ENCODE measurements at regions not wholly inside any gene's neighbourhood (a gene's known extent, or its start where the extent isn't known, plus 50 kb on each side); places are given as distances from the start of the nearest gene placed in this dataset.

DNA sequence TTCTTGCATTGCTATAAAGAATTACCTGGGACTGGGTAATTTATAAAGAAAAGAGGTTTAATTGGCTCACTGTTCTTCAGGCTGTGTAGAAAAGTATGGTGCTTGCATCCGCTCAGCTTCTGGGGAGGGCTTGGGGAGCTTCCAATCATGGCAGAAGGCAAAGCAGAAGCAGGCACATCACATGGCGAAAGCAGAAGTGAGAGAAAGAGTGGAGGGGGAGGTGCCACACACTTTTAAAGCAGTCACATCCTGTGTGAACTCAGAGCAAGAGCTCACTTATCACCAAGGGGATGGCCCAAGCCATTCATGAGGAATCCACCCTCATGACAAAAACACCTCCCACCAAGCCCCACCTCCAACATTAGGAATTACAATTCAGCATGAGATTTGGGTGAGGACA lies 303.5 kb downstream of the OTUD1 start:
- ChIA-PET CTCF (interaction anchor here (0.7 kb wide), 1 partner anchor 235 kb away, joined by 3 read pairs; no protein-coding TSS in a partner anchor), POLR2A (no interaction called here)
- Histone ChIP-seq H3K27ac (ENCODE audit: extremely low read depth, low read depth, low read length) (no peak overlapping the region), H3K9me3 (ENCODE audit: control insufficient read depth, insufficient read depth, low read depth, low read length) (no peaks in the 10 kb centered on the region), H3K36me3 (ENCODE audit: control insufficient read depth in 2 of 2, insufficient read depth in 1 of 2, low read length in 2 of 2) (no peaks in the 10 kb centered on the region), H3K4me3 (ENCODE audit: low read depth, low read length) (no peak overlapping the region), H3K4me1 (ENCODE audit: control insufficient read depth, insufficient read depth, low read length) (no peaks in the 10 kb centered on the region)
- TF ChIP-seq ZNF266 (tag by site-specific recombination; IDR thresholded peaks at IDR 0.05; ENCODE audit: low read depth) (no peak), ZNF239 (tag by site-specific recombination; IDR thresholded peaks at IDR 0.05) (no peak), PRDM6 (tag by site-specific recombination; IDR thresholded peaks at IDR 0.05) (no peak), ZNF302 (tag by site-specific recombination; IDR thresholded peaks at IDR 0.05; ENCODE audit: low read depth) (no peak), ZNF707 (tag by site-specific recombination; IDR thresholded peaks at IDR 0.05) (no peak), ZNF660 (tag by site-specific recombination; IDR thresholded peaks at IDR 0.05) (no peak), REPIN1 (tag by site-specific recombination; IDR thresholded peaks at IDR 0.05; ENCODE audit: low read depth) (no peak), ZNF324 (tag by site-specific recombination; IDR thresholded peaks at IDR 0.05) (no peak), ZNF366 (tag by site-specific recombination; conservative IDR thresholded peaks at IDR 0.05) (no peak), MYNN (tag by site-specific recombination; IDR thresholded peaks at IDR 0.05; ENCODE audit: borderline replicate concordance) (no peak), HOXD13 (CRISPR knock-in tag; IDR thresholded peaks at IDR 0.05; ENCODE audit: borderline replicate concordance) (no peak), SP3 (tag by site-specific recombination; IDR thresholded peaks at IDR 0.05) (no peak), ZNF335 (tag by site-specific recombination; conservative IDR thresholded peaks at IDR 0.05) (no peak), PBX3 (CRISPR knock-in tag; IDR thresholded peaks at IDR 0.05) (no peak), RBAK (tag by site-specific recombination; IDR thresholded peaks at IDR 0.05) (no peak), ZSCAN30 (tag by site-specific recombination; IDR thresholded peaks at IDR 0.05) (no peak), BCL11B (tag by site-specific recombination; IDR thresholded peaks at IDR 0.05; ENCODE audit: low read depth) (no peak)
- TF ChIP-seq, protein P1, sequence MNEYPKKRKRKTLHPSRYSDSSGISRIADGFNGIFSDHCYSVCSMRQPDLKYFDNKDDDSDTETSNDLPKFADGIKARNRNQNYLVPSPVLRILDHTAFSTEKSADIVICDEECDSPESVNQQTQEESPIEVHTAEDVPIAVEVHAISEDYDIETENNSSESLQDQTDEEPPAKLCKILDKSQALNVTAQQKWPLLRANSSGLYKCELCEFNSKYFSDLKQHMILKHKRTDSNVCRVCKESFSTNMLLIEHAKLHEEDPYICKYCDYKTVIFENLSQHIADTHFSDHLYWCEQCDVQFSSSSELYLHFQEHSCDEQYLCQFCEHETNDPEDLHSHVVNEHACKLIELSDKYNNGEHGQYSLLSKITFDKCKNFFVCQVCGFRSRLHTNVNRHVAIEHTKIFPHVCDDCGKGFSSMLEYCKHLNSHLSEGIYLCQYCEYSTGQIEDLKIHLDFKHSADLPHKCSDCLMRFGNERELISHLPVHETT (tag by site-specific recombination; IDR thresholded peaks at IDR 0.05), result no peak

DNA sequence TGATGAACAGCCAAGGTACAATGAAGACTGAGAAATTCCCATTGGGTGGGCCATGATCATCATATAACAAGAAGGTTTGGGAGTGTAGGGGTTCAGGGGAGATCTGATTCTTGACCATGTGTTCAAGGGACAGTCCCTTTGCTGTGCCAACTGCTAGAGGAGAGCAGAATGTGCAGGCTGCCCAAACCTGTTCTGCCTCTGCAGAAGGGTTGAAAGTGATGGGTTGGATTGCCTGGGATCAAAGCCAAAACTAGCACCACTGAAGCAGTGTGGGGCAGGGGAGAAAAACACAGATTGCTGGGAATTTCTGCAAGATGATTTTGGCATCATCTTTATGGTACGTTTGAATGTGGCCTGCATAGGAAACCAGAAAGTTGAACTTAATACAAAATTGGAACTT lies 303.9 kb downstream of the OTUD1 start:
- no peak overlapping the region for H3K4me3 ChIP-seq (ENCODE audit: low read depth, low read length)
- ChIA-PET POLR2A (no interaction called here), CTCF (interaction anchor here (0.7 kb wide), 1 partner anchor 234 kb away, joined by 3 read pairs; no protein-coding TSS in a partner anchor)
- TF ChIP-seq GLI2 (tag by site-specific recombination; IDR thresholded peaks at IDR 0.05; ENCODE audit: borderline replicate concordance, low read depth), result no peak
- TF ChIP-seq SCRT1 (tag by site-specific recombination; IDR thresholded peaks at IDR 0.05; ENCODE audit: borderline replicate concordance), result no peak
- TF ChIP-seq, protein P2, sequence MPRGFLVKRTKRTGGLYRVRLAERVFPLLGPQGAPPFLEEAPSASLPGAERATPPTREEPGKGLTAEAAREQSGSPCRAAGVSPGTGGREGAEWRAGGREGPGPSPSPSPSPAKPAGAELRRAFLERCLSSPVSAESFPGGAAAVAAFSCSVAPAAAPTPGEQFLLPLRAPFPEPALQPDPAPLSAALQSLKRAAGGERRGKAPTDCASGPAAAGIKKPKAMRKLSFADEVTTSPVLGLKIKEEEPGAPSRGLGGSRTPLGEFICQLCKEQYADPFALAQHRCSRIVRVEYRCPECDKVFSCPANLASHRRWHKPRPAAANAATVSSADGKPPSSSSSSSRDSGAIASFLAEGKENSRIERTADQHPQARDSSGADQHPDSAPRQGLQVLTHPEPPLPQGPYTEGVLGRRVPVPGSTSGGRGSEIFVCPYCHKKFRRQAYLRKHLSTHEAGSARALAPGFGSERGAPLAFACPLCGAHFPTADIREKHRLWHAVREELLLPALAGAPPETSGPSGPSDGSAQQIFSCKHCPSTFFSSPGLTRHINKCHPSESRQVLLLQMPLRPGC (tag by site-specific recombination; IDR thresholded peaks at IDR 0.05), result no peak
- TF ChIP-seq, protein P3, sequence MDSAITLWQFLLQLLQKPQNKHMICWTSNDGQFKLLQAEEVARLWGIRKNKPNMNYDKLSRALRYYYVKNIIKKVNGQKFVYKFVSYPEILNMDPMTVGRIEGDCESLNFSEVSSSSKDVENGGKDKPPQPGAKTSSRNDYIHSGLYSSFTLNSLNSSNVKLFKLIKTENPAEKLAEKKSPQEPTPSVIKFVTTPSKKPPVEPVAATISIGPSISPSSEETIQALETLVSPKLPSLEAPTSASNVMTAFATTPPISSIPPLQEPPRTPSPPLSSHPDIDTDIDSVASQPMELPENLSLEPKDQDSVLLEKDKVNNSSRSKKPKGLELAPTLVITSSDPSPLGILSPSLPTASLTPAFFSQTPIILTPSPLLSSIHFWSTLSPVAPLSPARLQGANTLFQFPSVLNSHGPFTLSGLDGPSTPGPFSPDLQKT (IDR thresholded peaks at IDR 0.05; ENCODE audit: borderline replicate concordance, low read depth, low read length), result no peak
- TF ChIP-seq HOXC10 (CRISPR knock-in tag; IDR thresholded peaks at IDR 0.05), result no peak
- no peak for TF ChIP-seq ZNF548 (tag by site-specific recombination; IDR thresholded peaks at IDR 0.05)
- no peak for TF ChIP-seq ZNF544 (tag by site-specific recombination; IDR thresholded peaks at IDR 0.05)
- no peak for TF ChIP-seq OSR2 (tag by site-specific recombination; IDR thresholded peaks at IDR 0.05)
- no peak for TF ChIP-seq ZNF146 (tag by site-specific recombination; IDR thresholded peaks at IDR 0.05)
- no peak for TF ChIP-seq YY1 (tag by site-specific recombination; IDR thresholded peaks at IDR 0.05)
- TF ChIP-seq, protein P1 (tag by site-specific recombination; IDR thresholded peaks at IDR 0.05), result no peak
- no peak for TF ChIP-seq ZNF423 (tag by site-specific recombination; IDR thresholded peaks at IDR 0.05)
- no peak for TF ChIP-seq MEIS1 (CRISPR knock-in tag; IDR thresholded peaks at IDR 0.05; ENCODE audit: borderline replicate concordance)

More for the DNA sequence above, 303.9 kb downstream of the OTUD1 start:
- H3K27ac ChIP-seq (ENCODE audit: extremely low read depth, low read depth, low read length), result no peak overlapping the region
- H3K4me1 ChIP-seq (ENCODE audit: control insufficient read depth, insufficient read depth, low read length), result no peaks in the 10 kb centered on the region
- no peaks in the 10 kb centered on the region for H3K9me3 ChIP-seq (ENCODE audit: control insufficient read depth, insufficient read depth, low read depth, low read length)
- no peaks in the 10 kb centered on the region for H3K36me3 ChIP-seq (ENCODE audit: control insufficient read depth in 2 of 2, insufficient read depth in 1 of 2, low read length in 2 of 2)

All from HEK293 (cell line).